Neural progenitor cell (in vitro differentiated cells): ENCODE measurements at regions not wholly inside any gene's neighbourhood (a gene's known extent, or its start where the extent isn't known, plus 50 kb on each side); places are given as distances from the start of the nearest gene placed in this dataset.

ENCODE experiments used
- DNase-seq: peaks from one replicate; pipeline ENCODE4 v3.0.0-alpha.2; 2016; ENCODE audit warnings: low spot score
- H2AFZ ChIP-seq: fragments of 200-600 bp; sonication (generic); replicated peaks from 2 replicates; pipeline ENCODE4 v1.6.1; 2016; ENCODE audit warnings: antibody characterized with exemption
- H3F3A ChIP-seq: fragments of 200-600 bp; sonication (generic); 2 replicates; pipeline ENCODE4 v1.6.1; 2016; ENCODE audit warnings: antibody characterized with exemption, low read depth
- H3K27ac ChIP-seq: fragments of 200-600 bp; sonication (generic); 2 replicates; pipeline ENCODE4 v1.5.1; 2016; ENCODE audit warnings: mild to moderate bottlenecking
- H3K27me3 ChIP-seq: fragments of 200-600 bp; sonication (generic); 2 replicates; pipeline ENCODE4 v1.6.1; 2016; ENCODE audit warnings: mild to moderate bottlenecking, moderate library complexity
- H3K36me3 ChIP-seq: fragments of 200-600 bp; sonication (generic); 2 replicates; pipeline ENCODE4 v1.5.1; 2016
- H3K4me1 ChIP-seq: fragments of 200-600 bp; sonication (generic); 2 replicates; pipeline ENCODE4 v1.6.1; 2016; ENCODE audit warnings: mixed run types
- H3K4me2 ChIP-seq: fragments of 200-600 bp; sonication (generic); 2 replicates; pipeline ENCODE4 v1.6.1; 2016
- H3K4me3 ChIP-seq: fragments of 200-600 bp; sonication (generic); 2 replicates; pipeline ENCODE4 v1.5.1; 2016
- H3K79me2 ChIP-seq: fragments of 200-600 bp; sonication (generic); 2 replicates; pipeline ENCODE4 v1.6.1; 2016; ENCODE audit warnings: low read depth
- H3K9ac ChIP-seq: fragments of 200-600 bp; sonication (generic); 2 replicates; pipeline ENCODE4 v1.6.1; 2016
- H3K9me3 ChIP-seq: fragments of 200-600 bp; sonication (generic); 2 replicates; pipeline ENCODE4 v1.5.1; 2016; ENCODE audit warnings: low read depth
- H4K20me1 ChIP-seq: fragments of 200-600 bp; sonication (generic); 2 replicates; pipeline ENCODE4 v1.6.1; 2016; ENCODE audit warnings: low read depth
- H3K27ac Mint-ChIP-seq: 3 replicates; pipeline ENCODE4 v1.8.0; 2021; ENCODE audit warnings: mixed read lengths
- H3K27me3 Mint-ChIP-seq: 2 replicates; pipeline ENCODE4 v1.8.0; 2022; ENCODE audit warnings: low read depth, mild to moderate bottlenecking, inconsistent platforms, moderate library complexity, mixed read lengths; ENCODE audit not compliant: insufficient read depth
- H3K36me3 Mint-ChIP-seq: 3 replicates; pipeline ENCODE4 v1.8.0; 2021; ENCODE audit warnings: mixed read lengths
- H3K4me1 Mint-ChIP-seq: 3 replicates; pipeline ENCODE4 v1.8.0; 2021; ENCODE audit warnings: mixed read lengths
- H3K4me3 Mint-ChIP-seq: 3 replicates; pipeline ENCODE4 v1.8.0; 2021; ENCODE audit warnings: mild to moderate bottlenecking, moderate library complexity, mixed read lengths
- H3K9me3 Mint-ChIP-seq: 3 replicates; pipeline ENCODE4 v1.8.0; 2020; ENCODE audit warnings: mixed read lengths
- EZH2 ChIP-seq: fragments of 200-600 bp; sonication (generic); IDR thresholded peaks from 2 replicates; pipeline ENCODE4 v1.6.1; 2017; ENCODE audit warnings: antibody characterized with exemption, mild to moderate bottlenecking, moderate library complexity
- EZH2phosphoT487 ChIP-seq: fragments of 200-600 bp; sonication (generic); IDR thresholded peaks from 2 replicates; pipeline ENCODE4 v1.6.1; 2017; ENCODE audit warnings: antibody characterized with exemption
- TF ChIP-seq, protein P1 (sequence below): fragments of 200-600 bp; sonication (generic); IDR thresholded peaks from 2 replicates; pipeline ENCODE4 v1.5.1; 2017; ENCODE audit warnings: antibody characterized with exemption, mild to moderate bottlenecking

DNA sequence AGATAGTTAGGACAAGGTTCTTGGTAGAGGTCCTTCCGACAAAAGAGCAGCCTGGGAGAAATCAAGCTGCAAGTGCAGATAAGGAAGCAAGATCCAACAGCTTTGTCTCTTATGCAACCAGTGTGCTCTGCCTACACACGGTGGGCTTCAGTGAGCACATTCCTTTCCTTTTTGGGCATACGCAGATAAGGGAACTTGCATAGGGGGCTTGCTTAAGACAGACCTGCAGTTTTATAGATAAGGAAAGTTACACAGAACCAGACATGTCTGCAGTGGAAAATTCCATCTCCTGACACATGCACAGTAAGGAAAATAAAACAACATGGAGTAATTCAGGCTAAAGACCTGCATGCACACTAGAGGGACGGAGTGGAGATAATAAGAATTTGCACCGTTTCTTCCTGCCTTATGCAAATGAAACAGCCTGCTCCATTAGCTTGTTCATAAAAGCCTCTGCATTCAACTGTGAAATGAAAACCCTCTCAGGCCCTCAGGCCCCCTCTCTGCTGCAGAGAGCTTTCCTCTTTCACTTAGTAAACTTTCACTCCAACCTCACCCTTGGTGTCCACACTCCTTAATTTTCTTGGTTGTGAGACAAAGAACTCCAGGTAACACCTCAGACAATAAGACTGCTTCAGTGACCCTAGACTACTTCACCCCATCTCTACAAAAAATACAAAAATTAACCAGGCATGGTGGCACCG lies 97.5 kb upstream of the MYLIP start:
- Histone ChIP-seq H3K4me2 (no peak overlapping the region), H3K4me1 (peaks cover 6% of the 10 kb centered on the region), H3K27me3 (no peaks in the 10 kb centered on the region), H4K20me1 (no peaks in the 10 kb centered on the region), H3K9me3 (no peaks in the 10 kb centered on the region), H3K9ac (no peak overlapping the region), H2AFZ (peak overlapping the region; percentile 85), H3K4me3 (no peak overlapping the region), H3K79me2 (no peaks in the 10 kb centered on the region), H3K36me3 (no peaks in the 10 kb centered on the region), H3F3A (no peaks in the 10 kb centered on the region), H3K27ac (no peak overlapping the region)
- no peaks in the 10 kb centered on the region for H3K9me3 Mint-ChIP-seq
- no peak for DNase-seq
- no peak overlapping the region for H3K4me3 Mint-ChIP-seq
- no peak overlapping the region for H3K27ac Mint-ChIP-seq
- peaks cover 2% of the 10 kb centered on the region for H3K27me3 Mint-ChIP-seq
- TF ChIP-seq EZH2 (no peak), EZH2phosphoT487 (no peak)
- TF ChIP-seq, protein P1, sequence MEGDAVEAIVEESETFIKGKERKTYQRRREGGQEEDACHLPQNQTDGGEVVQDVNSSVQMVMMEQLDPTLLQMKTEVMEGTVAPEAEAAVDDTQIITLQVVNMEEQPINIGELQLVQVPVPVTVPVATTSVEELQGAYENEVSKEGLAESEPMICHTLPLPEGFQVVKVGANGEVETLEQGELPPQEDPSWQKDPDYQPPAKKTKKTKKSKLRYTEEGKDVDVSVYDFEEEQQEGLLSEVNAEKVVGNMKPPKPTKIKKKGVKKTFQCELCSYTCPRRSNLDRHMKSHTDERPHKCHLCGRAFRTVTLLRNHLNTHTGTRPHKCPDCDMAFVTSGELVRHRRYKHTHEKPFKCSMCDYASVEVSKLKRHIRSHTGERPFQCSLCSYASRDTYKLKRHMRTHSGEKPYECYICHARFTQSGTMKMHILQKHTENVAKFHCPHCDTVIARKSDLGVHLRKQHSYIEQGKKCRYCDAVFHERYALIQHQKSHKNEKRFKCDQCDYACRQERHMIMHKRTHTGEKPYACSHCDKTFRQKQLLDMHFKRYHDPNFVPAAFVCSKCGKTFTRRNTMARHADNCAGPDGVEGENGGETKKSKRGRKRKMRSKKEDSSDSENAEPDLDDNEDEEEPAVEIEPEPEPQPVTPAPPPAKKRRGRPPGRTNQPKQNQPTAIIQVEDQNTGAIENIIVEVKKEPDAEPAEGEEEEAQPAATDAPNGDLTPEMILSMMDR = no peak
- H3K36me3 Mint-ChIP-seq = no peaks in the 10 kb centered on the region
- H3K4me1 Mint-ChIP-seq = peaks cover 2% of the 10 kb centered on the region

DNA sequence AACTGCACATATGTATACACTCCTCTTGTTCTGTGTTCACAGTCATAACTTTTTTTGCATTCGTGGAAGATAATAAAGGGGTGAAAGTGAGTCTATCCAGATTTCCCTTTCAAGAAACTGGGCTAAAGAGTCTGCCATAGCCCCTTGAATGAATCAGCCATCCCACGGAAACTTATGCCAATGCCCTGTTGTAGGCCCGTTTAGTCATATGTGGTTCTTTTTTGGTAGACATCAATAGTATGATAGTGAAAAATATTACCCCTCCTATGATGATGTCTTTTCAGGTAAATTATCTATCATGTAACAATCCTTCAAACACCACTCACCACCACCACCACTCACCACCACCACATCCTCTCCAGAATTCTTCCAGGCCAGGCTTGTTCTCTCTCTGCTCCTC lies 99.9 kb upstream of the MYLIP start:
- TF ChIP-seq EZH2 = no peak
- no peak for TF ChIP-seq EZH2phosphoT487
- TF ChIP-seq, protein P1 = no peak
- Histone ChIP-seq H4K20me1 (no peaks in the 10 kb centered on the region), H3F3A (no peaks in the 10 kb centered on the region), H3K9me3 (no peaks in the 10 kb centered on the region), H3K9ac (no peak overlapping the region), H3K27me3 (no peaks in the 10 kb centered on the region), H3K4me3 (no peak overlapping the region), H3K27ac (no peak overlapping the region), H3K79me2 (no peaks in the 10 kb centered on the region), H3K36me3 (no peaks in the 10 kb centered on the region), H3K4me2 (no peak overlapping the region), H2AFZ (no peak overlapping the region), H3K4me1 (peaks cover 6% of the 10 kb centered on the region)
- no peak overlapping the region for H3K4me3 Mint-ChIP-seq
- no peak for DNase-seq
- H3K27ac Mint-ChIP-seq = no peak overlapping the region
- H3K9me3 Mint-ChIP-seq = no peaks in the 10 kb centered on the region
- no peaks in the 10 kb centered on the region for H3K27me3 Mint-ChIP-seq
- peaks cover 2% of the 10 kb centered on the region for H3K4me1 Mint-ChIP-seq
- H3K36me3 Mint-ChIP-seq = no peaks in the 10 kb centered on the region

DNA sequence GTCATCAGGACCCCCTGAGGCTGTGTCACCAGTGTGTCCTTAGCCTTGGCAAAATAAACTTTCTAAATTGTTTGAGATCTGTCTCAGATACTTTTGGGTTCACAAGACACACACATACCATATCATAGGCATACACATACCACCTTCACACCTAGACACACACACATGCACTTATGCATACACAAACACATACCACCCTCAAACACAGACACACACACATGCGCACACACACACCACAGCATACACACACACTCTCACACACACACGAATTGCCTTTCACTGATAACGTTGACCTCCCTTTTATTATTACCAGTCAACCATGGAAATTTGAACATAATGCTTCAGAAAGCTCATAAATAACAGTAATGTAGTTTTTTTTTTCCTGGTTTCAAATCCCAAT lies 108.6 kb upstream of the MYLIP start:
- Histone ChIP-seq H3K27ac (no peak overlapping the region), H3K4me2 (no peak overlapping the region), H3K36me3 (no peaks in the 10 kb centered on the region), H3K27me3 (no peaks in the 10 kb centered on the region), H3K4me3 (no peak overlapping the region), H3K4me1 (no peaks in the 10 kb centered on the region), H2AFZ (no peak overlapping the region), H4K20me1 (no peaks in the 10 kb centered on the region), H3K9me3 (no peaks in the 10 kb centered on the region), H3K9ac (no peak overlapping the region), H3F3A (no peaks in the 10 kb centered on the region), H3K79me2 (no peaks in the 10 kb centered on the region)
- Mint-ChIP-seq H3K9me3 (peaks cover 5% of the 10 kb centered on the region), H3K4me3 (no peak overlapping the region), H3K27me3 (peaks cover 6% of the 10 kb centered on the region), H3K4me1 (no peaks in the 10 kb centered on the region), H3K36me3 (peaks cover 2% of the 10 kb centered on the region), H3K27ac (no peak overlapping the region)
- DNase-seq = no peak
- no peak for TF ChIP-seq EZH2phosphoT487
- TF ChIP-seq EZH2 = no peak
- TF ChIP-seq, protein P1 = no peak
